ENCODE measurements at regions not wholly inside any gene's neighbourhood (a gene's known extent, or its start where the extent isn't known, plus 50 kb on each side); places are given as distances from the start of the nearest gene placed in this dataset.
A peak's percentile ranks its signal among the peaks of the same experiment; 100 is the strongest.

DNA sequence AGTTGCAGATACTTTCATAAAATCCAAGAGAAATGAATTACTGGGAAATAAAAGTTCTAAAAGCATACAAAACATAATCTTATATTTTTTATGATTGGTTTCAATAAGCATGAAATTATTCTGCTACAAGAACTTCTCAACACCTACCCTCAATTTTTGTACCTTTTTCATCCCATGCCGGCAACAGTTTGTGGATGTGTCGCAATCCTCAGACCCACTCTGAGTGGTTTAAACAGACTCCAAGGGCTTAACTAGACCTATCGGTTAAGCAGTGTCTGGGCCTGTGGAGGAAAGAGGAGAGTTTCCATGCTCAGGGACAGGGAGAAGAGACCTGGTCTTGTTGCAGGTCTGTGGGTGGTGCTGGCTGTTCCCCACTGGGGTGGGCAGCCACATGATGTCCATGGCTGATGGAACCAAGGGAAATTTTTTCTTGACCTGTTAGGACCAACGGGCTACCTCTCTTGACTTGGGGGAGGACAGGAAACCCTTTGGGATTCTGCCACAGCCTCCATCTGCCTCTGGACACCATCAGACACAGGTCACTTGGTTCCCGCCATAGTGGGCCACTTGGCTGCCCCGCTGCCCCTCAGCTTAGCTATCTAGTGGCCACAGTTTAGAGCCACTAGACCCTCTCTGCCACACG lies 81.1 kb upstream of the CLDN14 start:
- WGBS (ENCODE audit: insufficient coverage, low coverage, missing lambda C conversion rate), result 3% methylated on average over 7 of the region's 7 CpGs
- no peak overlapping the region for H3K9ac ChIP-seq (ENCODE audit: insufficient read depth in 1 of 2, low read depth in 2 of 2, low read length in 2 of 2)
- FAIRE-seq (peak; percentile 46), ATAC-seq (no peak), DNase-seq (ENCODE audit: extremely low read depth in 1 of 4, low spot score in 3 of 4) (no peak)
- ChIA-PET POLR2A (interaction anchor here (0.6 kb wide), 1 partner anchor 26 kb away, joined by 3 read pairs; no protein-coding TSS in a partner anchor), CTCF (ENCODE audit: low intra/inter-chr PET ratio) (interaction anchor here (0.6 kb wide), 1 partner anchor 70 kb away, joined by 3 read pairs; no protein-coding TSS in a partner anchor)
- H3K9me3 ChIP-seq (replicated peaks; ENCODE audit: control insufficient read depth, insufficient read depth, low read depth, low read length), result no peaks in the 10 kb centered on the region
- no peak overlapping the region for H3K4me2 ChIP-seq (ENCODE audit: insufficient read depth, low read length)
- in situ Hi-C loops (cut with MboI), result no loop called here
- intact Hi-C loops (cut with micrococcal nuclease), result no loop called here
- no peaks in the 10 kb centered on the region for H3K4me1 ChIP-seq (replicated peaks in 1 of 2; ENCODE audit: control insufficient read depth in 2 of 2, insufficient read depth in 2 of 2, low read length in 2 of 2)
- H3K27me3 ChIP-seq (ENCODE audit: control insufficient read depth in 2 of 2, insufficient read depth in 2 of 2, low read length in 2 of 2), result peaks cover 14 to 27% of the 10 kb centered on the region in 2 experiments
- no peak overlapping the region for H2AFZ ChIP-seq (ENCODE audit: low read depth, low read length)
- no TSS peak for BruUV-seq (replicated peaks)
- H3K36me3 ChIP-seq (ENCODE audit: control insufficient read depth, insufficient read depth, low read length), result no peaks in the 10 kb centered on the region
- no peaks in the 10 kb centered on the region for H4K20me1 ChIP-seq (replicated peaks; ENCODE audit: control insufficient read depth, insufficient read depth, low read length)
- no peak overlapping the region for H3K4me3 ChIP-seq
- TF ChIP-seq ZNF24 (IDR thresholded peaks at IDR 0.05) (no peak), CEBPB (tag; IDR thresholded peaks at IDR 0.05) (peak; percentile 53), TEAD1 (CRISPR knock-in tag; IDR thresholded peaks at IDR 0.05) (no peak), FOS (IDR thresholded peaks at IDR 0.05; ENCODE audit: extremely low read depth, insufficient read length) (no peak), XRCC5 (IDR thresholded peaks at IDR 0.05; ENCODE audit: low read depth, low read length) (no peak), POU5F1 (IDR thresholded peaks at IDR 0.05; ENCODE audit: borderline replicate concordance, low read depth, low read length, partially characterized antibody) (no peak)
- no peaks in the 10 kb centered on the region for H3K9me1 ChIP-seq (ENCODE audit: control insufficient read depth, insufficient read depth, low read length)
- no peaks in the 10 kb centered on the region for H3K79me2 ChIP-seq (ENCODE audit: control insufficient read depth, insufficient read depth, low read length)
- H3K27ac ChIP-seq (ENCODE audit: extremely low read depth, low read depth, low read length), result no peak overlapping the region
